ENCODE measurements at regions not wholly inside any gene's neighbourhood (a gene's known extent, or its start where the extent isn't known, plus 50 kb on each side); places are given as distances from the start of the nearest gene placed in this dataset.

GRCh38 chr18:57210716-57211411, 64.0 kb downstream of the BOD1L2 start:
- Histone ChIP-seq H3K4me3 (ENCODE audit: low read length) (peak overlapping the region; percentile 34; the same call in 1 of the 2 replicates), H3K9me3 (ENCODE audit: low read length) (no peaks in the 10 kb centered on the region), H3K4me1 (ENCODE audit: insufficient read depth, low read length) (peaks cover 20% of the 10 kb centered on the region), H3K4me2 (ENCODE audit: low read length) (peak overlapping the region; percentile 76), H3K79me2 (ENCODE audit: low read length) (no peaks in the 10 kb centered on the region), H3F3A (ENCODE audit: low read length, unreplicated experiment) (no peaks in the 10 kb centered on the region), H3K9me2 (replicated peaks; ENCODE audit: low read length) (no peaks in the 10 kb centered on the region), H3K9ac (ENCODE audit: low read length) (no peak overlapping the region), H4K20me1 (ENCODE audit: low read length) (no peaks in the 10 kb centered on the region), H3K27ac (ENCODE audit: low read length) (peak overlapping the region; percentile 67), H3K27me3 (ENCODE audit: low read length) (no peaks in the 10 kb centered on the region), H2AFZ (ENCODE audit: low read length) (peak overlapping the region; percentile 68), H3K36me3 (ENCODE audit: low read depth, low read length) (no peaks in the 10 kb centered on the region)
- TF ChIP-seq CTCF (conservative IDR thresholded peaks at IDR 0.05; ENCODE audit: low read depth, low read length), result no peak
- no peak for TF ChIP-seq EZH2phosphoT487 (IDR thresholded peaks at IDR 0.05; ENCODE audit: borderline replicate concordance, low read length)
- TF ChIP-seq EZH2 (IDR thresholded peaks at IDR 0.05; ENCODE audit: low read length, unreplicated experiment), result no peak
- ChIA-PET POLR2A (ENCODE audit: unreplicated experiment) (interaction anchor here (0.6 kb wide), 1 partner anchor 287 kb away, joined by 3 read pairs; no protein-coding TSS in a partner anchor), CTCF (no interaction called here)
- ATAC-seq, result peak; percentile 42
- DNase-seq, result peak; percentile 50
- intact Hi-C loops (cut with micrococcal nuclease), result no loop called here
- BruUV-seq (replicated peaks), result no TSS peak

GRCh38 chr18:57211412-57211750, 64.5 kb downstream of the BOD1L2 start:
- DNase-seq, result no peak
- H3K4me2 ChIP-seq (ENCODE audit: low read length), result peak overlapping the region; percentile 76
- ATAC-seq, result no peak
- ChIA-PET POLR2A (ENCODE audit: unreplicated experiment) (no interaction called here), CTCF (no interaction called here)
- H3K79me2 ChIP-seq (ENCODE audit: low read length), result no peaks in the 10 kb centered on the region
- peak overlapping the region; percentile 34; the same call in 1 of the 2 replicates for H3K4me3 ChIP-seq (ENCODE audit: low read length)
- TF ChIP-seq EZH2 (IDR thresholded peaks at IDR 0.05; ENCODE audit: low read length, unreplicated experiment), result no peak
- TF ChIP-seq CTCF (conservative IDR thresholded peaks at IDR 0.05; ENCODE audit: low read depth, low read length), result no peak
- no peak for TF ChIP-seq EZH2phosphoT487 (IDR thresholded peaks at IDR 0.05; ENCODE audit: borderline replicate concordance, low read length)
- no peaks in the 10 kb centered on the region for H3K27me3 ChIP-seq (ENCODE audit: low read length)
- no peak overlapping the region for H3K9ac ChIP-seq (ENCODE audit: low read length)
- no TSS peak for BruUV-seq (replicated peaks)
- no peaks in the 10 kb centered on the region for H3K9me3 ChIP-seq (ENCODE audit: low read length)
- intact Hi-C loops (cut with micrococcal nuclease), result no loop called here
- no peaks in the 10 kb centered on the region for H3F3A ChIP-seq (ENCODE audit: low read length, unreplicated experiment)
- no peaks in the 10 kb centered on the region for H3K36me3 ChIP-seq (ENCODE audit: low read depth, low read length)
- H2AFZ ChIP-seq (ENCODE audit: low read length), result no peak overlapping the region
- peaks cover 20% of the 10 kb centered on the region for H3K4me1 ChIP-seq (ENCODE audit: insufficient read depth, low read length)
- H3K9me2 ChIP-seq (replicated peaks; ENCODE audit: low read length), result no peaks in the 10 kb centered on the region
- no peaks in the 10 kb centered on the region for H4K20me1 ChIP-seq (ENCODE audit: low read length)
- peak overlapping the region; percentile 67; the same call in 1 of the 2 replicates for H3K27ac ChIP-seq (ENCODE audit: low read length)

- Histone ChIP-seq H3K9me3 (ENCODE audit: low read length) (no peaks in the 10 kb centered on the region), H3K4me1 (ENCODE audit: insufficient read depth, low read length) (peaks cover 20% of the 10 kb centered on the region), H3F3A (ENCODE audit: low read length, unreplicated experiment) (no peaks in the 10 kb centered on the region), H4K20me1 (ENCODE audit: low read length) (no peaks in the 10 kb centered on the region), H3K4me2 (ENCODE audit: low read length) (peak overlapping the region; percentile 76; the same call in 1 of the 2 replicates), H3K4me3 (ENCODE audit: low read length) (no peak overlapping the region), H3K9ac (ENCODE audit: low read length) (no peak overlapping the region), H3K27ac (ENCODE audit: low read length) (no peak overlapping the region), H3K27me3 (ENCODE audit: low read length) (no peaks in the 10 kb centered on the region), H3K79me2 (ENCODE audit: low read length) (no peaks in the 10 kb centered on the region), H3K9me2 (replicated peaks; ENCODE audit: low read length) (no peaks in the 10 kb centered on the region), H2AFZ (ENCODE audit: low read length) (no peak overlapping the region), H3K36me3 (ENCODE audit: low read depth, low read length) (no peaks in the 10 kb centered on the region)
- ChIA-PET POLR2A (ENCODE audit: unreplicated experiment) (no interaction called here), CTCF (interaction anchor here (0.5 kb wide), 1 partner anchor 502 kb away, joined by 4 read pairs; no protein-coding TSS in a partner anchor)
- TF ChIP-seq EZH2 (IDR thresholded peaks at IDR 0.05; ENCODE audit: low read length, unreplicated experiment) (no peak), CTCF (conservative IDR thresholded peaks at IDR 0.05; ENCODE audit: low read depth, low read length) (no peak), EZH2phosphoT487 (IDR thresholded peaks at IDR 0.05; ENCODE audit: borderline replicate concordance, low read length) (no peak)
- no TSS peak for BruUV-seq (replicated peaks)
- ATAC-seq (no peak), DNase-seq (no peak)
- intact Hi-C loops (cut with micrococcal nuclease), result no loop called here
These were observed 64.9 kb downstream of the BOD1L2 start for GRCh38 chr18:57211776-57212175.
